Ovary (tissue), 3 donors: ENCODE measurements at regions not wholly inside any gene's neighbourhood (a gene's known extent, or its start where the extent isn't known, plus 50 kb on each side); places are given as distances from the start of the nearest gene placed in this dataset.

Source experiments
- CTCF ChIP-seq, 3 donors: fragments of 450-650 bp in 2 of 3; fragments of 200-600 bp in 1 of 3; IDR thresholded peaks; one replicate each; pipeline versions ENCODE4 v1.5.1 to v1.8.0; 2016 to 2022; ENCODE audit warnings: antibody characterized with exemption in 3 of 3, mild to moderate bottlenecking in 1 of 3
- EP300 ChIP-seq: sonication (generic); formaldehyde crosslinking; IDR thresholded peaks from one replicate; pipeline ENCODE4 v1.6.1; 2017; ENCODE audit warnings: antibody characterized with exemption
- POLR2A ChIP-seq: fragments of 450-650 bp; IDR thresholded peaks from one replicate; pipeline ENCODE4 v1.6.1; 2017; ENCODE audit warnings: antibody characterized with exemption, mild to moderate bottlenecking, moderate library complexity
- donor health status: DM: no; HTN: no; CAD: no.

GRCh38 chr6:8652710-8653109 is 217.4 kb upstream of the SLC35B3 start:
- TF ChIP-seq CTCF (IDR thresholded peaks at IDR 0.05) (no peak), POLR2A (no peak), EP300 (no peak)
